Left ventricle myocardium inferior (tissue), 1 donor: ENCODE measurements at regions not wholly inside any gene's neighbourhood (a gene's known extent, or its start where the extent isn't known, plus 50 kb on each side); places are given as distances from the start of the nearest gene placed in this dataset.

Experiments
- DNase-seq: peaks from one replicate; pipeline ENCODE4 v3.0.0-alpha.2; 2020
- H3K27ac ChIP-seq: fragments of 200-600 bp; replicated peaks from 2 replicates; pipeline ENCODE4 v1.8.0; 2021
- H3K27me3 ChIP-seq: fragments of 200-600 bp; 2 replicates; pipeline ENCODE4 v1.8.0; 2021; ENCODE audit warnings: low read depth
- H3K36me3 ChIP-seq: fragments of 200-600 bp; 2 replicates; pipeline ENCODE4 v1.8.0; 2021
- H3K4me1 ChIP-seq: fragments of 200-600 bp; 2 replicates; pipeline ENCODE4 v1.8.0; 2021
- H3K4me3 ChIP-seq: fragments of 200-600 bp; 2 replicates; pipeline ENCODE4 v1.8.0; 2021; ENCODE audit warnings: mild to moderate bottlenecking, moderate library complexity
- H3K9me3 ChIP-seq: fragments of 200-600 bp; replicated peaks from 2 replicates; pipeline ENCODE4 v1.8.0; 2021
- intact Hi-C: fragments of 100-400 bp; cut with micrococcal nuclease; formaldehyde crosslinking; loops from one replicate; pipeline ENCODE4 v1.11.0; 2022
- TF ChIP-seq, protein P1 (sequence below): fragments of 200-600 bp; IDR thresholded peaks from 2 replicates; pipeline ENCODE4 v1.8.0; 2021; ENCODE audit warnings: antibody characterized with exemption, mild to moderate bottlenecking, borderline replicate concordance
- donor health status: DM: no; HTN: yes; CAD: no; lungs with severe emphysema.

DNA sequence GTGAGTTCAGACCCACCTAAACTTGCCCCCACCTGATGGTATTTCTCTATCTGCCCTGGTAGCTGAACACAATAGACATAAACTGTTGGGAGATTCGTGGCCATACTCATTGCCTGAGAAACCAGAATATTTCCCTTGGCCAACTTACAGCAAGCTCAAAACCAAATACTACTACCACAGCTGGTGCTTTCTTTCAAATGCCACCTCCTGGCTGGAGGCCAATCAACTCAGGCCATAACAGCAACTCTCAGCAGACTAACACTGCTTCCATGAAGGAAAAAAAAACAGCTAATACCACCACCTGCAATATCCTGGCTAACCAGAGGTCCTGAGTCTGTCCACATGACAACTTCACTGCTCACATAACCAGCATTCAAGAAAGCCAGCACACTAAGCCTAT is 373.1 kb downstream of the CMPK2 start:
- Histone ChIP-seq H3K9me3 (no peaks in the 10 kb centered on the region), H3K27me3 (peaks cover 44% of the 10 kb centered on the region), H3K4me1 (no peaks in the 10 kb centered on the region), H3K36me3 (no peaks in the 10 kb centered on the region), H3K4me3 (no peak overlapping the region), H3K27ac (no peak overlapping the region)
- TF ChIP-seq, protein P1, sequence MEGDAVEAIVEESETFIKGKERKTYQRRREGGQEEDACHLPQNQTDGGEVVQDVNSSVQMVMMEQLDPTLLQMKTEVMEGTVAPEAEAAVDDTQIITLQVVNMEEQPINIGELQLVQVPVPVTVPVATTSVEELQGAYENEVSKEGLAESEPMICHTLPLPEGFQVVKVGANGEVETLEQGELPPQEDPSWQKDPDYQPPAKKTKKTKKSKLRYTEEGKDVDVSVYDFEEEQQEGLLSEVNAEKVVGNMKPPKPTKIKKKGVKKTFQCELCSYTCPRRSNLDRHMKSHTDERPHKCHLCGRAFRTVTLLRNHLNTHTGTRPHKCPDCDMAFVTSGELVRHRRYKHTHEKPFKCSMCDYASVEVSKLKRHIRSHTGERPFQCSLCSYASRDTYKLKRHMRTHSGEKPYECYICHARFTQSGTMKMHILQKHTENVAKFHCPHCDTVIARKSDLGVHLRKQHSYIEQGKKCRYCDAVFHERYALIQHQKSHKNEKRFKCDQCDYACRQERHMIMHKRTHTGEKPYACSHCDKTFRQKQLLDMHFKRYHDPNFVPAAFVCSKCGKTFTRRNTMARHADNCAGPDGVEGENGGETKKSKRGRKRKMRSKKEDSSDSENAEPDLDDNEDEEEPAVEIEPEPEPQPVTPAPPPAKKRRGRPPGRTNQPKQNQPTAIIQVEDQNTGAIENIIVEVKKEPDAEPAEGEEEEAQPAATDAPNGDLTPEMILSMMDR = no peak
- intact Hi-C loops = no loop called here
- no peak for DNase-seq

GRCh38 chr2:6493266-6493665 is 372.4 kb downstream of the CMPK2 start:
- Histone ChIP-seq H3K27ac (no peak overlapping the region), H3K4me1 (no peaks in the 10 kb centered on the region), H3K36me3 (no peaks in the 10 kb centered on the region), H3K4me3 (no peak overlapping the region), H3K9me3 (no peaks in the 10 kb centered on the region), H3K27me3 (peaks cover 43% of the 10 kb centered on the region)
- TF ChIP-seq, protein P1 = no peak
- no peak for DNase-seq
- intact Hi-C loops = no loop called here

DNA sequence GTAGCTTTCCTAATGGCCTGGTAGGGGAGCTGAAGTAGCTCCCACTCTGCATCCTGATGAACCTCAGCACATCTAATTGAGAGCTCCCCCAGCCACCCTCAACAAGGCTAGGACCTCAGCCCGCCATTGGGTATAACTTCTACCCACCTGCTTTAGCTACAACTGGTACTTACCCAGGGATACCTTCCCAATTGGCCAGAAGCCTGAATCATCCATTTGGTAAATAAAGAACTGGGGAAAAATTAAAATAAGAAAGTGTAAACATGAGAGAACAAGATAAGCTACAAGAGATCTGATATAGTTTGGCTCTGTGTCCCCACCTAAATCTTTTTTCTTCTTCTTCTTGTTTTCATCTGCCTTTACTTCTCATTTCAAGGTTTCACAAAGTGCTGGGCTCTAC is 372.0 kb downstream of the CMPK2 start:
- Histone ChIP-seq H3K9me3 (no peaks in the 10 kb centered on the region), H3K4me3 (no peak overlapping the region), H3K27me3 (peaks cover 39% of the 10 kb centered on the region), H3K27ac (no peak overlapping the region), H3K36me3 (no peaks in the 10 kb centered on the region), H3K4me1 (no peaks in the 10 kb centered on the region)
- DNase-seq = no peak
- TF ChIP-seq, protein P1 = no peak
- intact Hi-C loops = no loop called here

DNA sequence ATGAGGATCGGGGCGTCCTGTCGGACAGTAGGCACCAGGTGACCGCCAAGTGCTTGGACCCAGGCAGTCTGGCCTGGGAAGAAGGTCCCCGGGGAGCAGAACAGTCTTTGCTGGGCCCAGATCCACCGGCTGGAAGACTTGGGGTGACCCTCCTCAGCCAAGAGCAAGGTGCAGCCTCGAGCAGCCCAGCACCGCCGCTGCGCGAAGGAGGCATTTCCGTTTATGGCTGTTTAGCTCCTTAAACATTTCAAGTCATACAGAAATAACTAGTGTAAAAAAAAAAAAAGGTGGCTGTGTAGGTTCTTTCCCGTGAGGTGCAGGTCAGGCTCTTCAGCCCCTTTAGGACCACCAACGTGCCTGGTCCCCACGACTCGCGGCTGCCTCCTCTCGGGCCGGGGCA is 370.2 kb downstream of the CMPK2 start:
- TF ChIP-seq, protein P1 = no peak
- no peak overlapping the region for H3K4me3 ChIP-seq
- no peak overlapping the region for H3K27ac ChIP-seq
- peaks cover 27% of the 10 kb centered on the region for H3K27me3 ChIP-seq
- no peaks in the 10 kb centered on the region for H3K36me3 ChIP-seq
- intact Hi-C loops = no loop called here
- H3K4me1 ChIP-seq = no peaks in the 10 kb centered on the region
- no peaks in the 10 kb centered on the region for H3K9me3 ChIP-seq
- no peak for DNase-seq

- no peak overlapping the region for H3K27ac ChIP-seq
- intact Hi-C loops = no loop called here
- H3K4me3 ChIP-seq = no peak overlapping the region
- H3K27me3 ChIP-seq = peaks cover 19% of the 10 kb centered on the region
- TF ChIP-seq, protein P1 = no peak
- DNase-seq = no peak
- H3K4me1 ChIP-seq = no peaks in the 10 kb centered on the region
- H3K36me3 ChIP-seq = no peaks in the 10 kb centered on the region
- H3K9me3 ChIP-seq = no peaks in the 10 kb centered on the region
Observed at GRCh38 chr2:6496376-6496775, 369.3 kb downstream of the CMPK2 start.

- intact Hi-C loops = no loop called here
- TF ChIP-seq, protein P1 = no peak
- Histone ChIP-seq H3K9me3 (no peaks in the 10 kb centered on the region), H3K27me3 (peaks cover 12% of the 10 kb centered on the region), H3K36me3 (no peaks in the 10 kb centered on the region), H3K4me1 (no peaks in the 10 kb centered on the region), H3K27ac (no peak overlapping the region), H3K4me3 (no peak overlapping the region)
- no peak for DNase-seq
Observed at GRCh38 chr2:6497048-6497447, 368.7 kb downstream of the CMPK2 start.
